ENCODE measurements at regions not wholly inside any gene's neighbourhood (a gene's known extent, or its start where the extent isn't known, plus 50 kb on each side); places are given as distances from the start of the nearest gene placed in this dataset.

DNA sequence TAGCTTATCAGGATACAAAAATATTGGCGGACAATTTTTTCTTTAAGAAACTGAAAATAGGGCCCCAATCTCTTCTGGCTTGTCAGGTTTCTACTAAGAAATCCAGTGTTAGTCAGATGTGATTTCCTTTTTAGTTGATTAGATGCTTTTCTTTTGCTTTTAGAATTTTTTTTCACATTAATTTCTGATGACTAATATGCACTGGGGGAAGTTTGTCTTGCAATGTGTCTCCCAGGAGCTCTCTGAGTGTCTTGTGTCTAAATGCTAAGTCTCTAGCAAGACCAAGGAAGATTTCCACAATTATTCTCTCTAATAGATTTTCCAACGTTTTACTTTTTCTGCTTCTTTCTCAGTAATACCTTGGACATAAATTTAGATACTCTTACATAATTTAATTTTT, 559.8 kb upstream of the TYRP1 start:
- DNase-seq (ENCODE audit: low read depth), result no peak

DNA sequence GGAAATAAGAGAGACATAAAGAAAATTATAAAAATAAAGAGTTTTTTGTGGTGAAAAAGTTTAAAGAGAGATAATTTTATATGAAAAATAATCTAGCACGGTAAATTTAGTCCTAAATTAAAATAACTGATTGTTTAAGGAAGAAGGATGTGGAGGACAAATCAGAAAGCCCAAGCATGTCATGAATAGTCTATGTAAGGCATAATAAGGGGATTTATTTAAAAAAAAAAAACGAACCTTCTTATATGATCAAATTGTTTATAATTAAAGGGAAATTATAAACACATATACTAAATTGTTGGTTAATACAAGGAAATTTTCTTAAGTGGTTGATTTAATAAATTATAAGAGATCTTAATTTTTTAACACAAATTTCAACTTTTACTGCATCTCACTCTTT, 551.8 kb upstream of the TYRP1 start:
- no peak for DNase-seq (ENCODE audit: low read depth)

DNA sequence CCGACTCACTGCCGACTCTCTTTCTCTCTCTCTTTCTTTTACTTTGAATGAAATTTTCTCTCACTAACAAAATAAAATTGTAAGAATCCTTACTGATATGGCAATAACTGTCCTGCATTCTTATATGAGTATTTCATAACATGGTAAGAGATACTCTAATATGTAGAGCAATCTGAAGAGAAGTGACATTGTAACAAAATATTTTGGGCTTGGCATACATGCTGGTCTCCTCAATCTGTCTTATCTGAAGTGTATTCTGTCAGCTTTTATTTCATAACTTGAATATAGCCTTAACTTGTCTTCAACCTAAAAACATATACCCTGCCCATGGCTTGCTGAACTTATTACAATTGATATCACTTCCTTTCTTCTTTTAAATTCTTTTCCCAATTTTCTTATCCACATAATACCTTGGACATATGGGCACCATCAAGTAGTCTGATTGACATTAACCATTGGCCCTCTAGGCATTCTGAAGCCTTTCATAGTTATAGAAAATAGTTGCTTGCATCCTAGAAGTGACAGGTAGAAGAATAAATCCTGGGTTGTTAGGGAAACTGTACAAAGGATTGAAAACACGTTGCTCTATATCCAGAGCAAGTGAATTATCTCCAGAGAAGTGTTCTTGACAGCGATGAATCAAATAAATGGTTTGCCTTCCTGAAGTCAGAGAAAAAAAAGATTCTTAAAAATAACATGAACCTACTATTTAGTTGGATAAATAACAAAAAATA, 537.6 kb upstream of the TYRP1 start:
- DNase-seq (ENCODE audit: low read depth), result no peak

DNA sequence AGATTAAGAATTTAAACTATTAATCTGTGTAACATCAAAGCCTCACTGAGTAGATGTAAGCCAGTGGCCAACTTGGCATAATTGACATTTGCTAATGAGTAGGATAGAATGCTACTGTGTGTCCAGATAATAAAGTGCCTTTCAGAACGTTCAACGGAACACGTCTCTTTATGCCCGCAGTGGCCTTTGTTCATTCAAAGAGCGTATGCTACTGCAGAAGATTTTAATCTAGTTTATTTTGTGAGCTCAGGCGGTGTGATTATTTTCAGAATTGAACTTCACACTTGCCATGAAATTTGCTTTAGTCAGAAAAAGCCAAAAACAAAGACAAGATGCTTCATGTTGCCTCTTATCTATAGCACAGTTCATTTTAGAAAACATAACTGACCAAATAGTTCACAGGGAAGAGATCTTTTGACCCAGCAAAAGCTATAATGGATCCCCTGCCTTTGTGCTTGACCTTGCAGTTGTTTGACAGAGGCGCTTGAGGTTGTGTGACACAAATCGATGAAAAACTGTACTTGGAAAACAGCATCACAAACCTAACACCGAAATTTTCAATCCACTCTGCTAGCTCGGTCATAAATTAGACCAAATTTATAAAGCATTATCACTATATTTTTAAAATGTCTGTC, 530.9 kb upstream of the TYRP1 start:
- DNase-seq (ENCODE audit: low read depth), result no peak

GRCh38 chr9:12163723-12164458, 529.3 kb upstream of the TYRP1 start:
- no peak for DNase-seq (ENCODE audit: low read depth)

GRCh38 chr9:12166518-12166917, 526.7 kb upstream of the TYRP1 start:
- no peak for DNase-seq (ENCODE audit: low read depth)

DNA sequence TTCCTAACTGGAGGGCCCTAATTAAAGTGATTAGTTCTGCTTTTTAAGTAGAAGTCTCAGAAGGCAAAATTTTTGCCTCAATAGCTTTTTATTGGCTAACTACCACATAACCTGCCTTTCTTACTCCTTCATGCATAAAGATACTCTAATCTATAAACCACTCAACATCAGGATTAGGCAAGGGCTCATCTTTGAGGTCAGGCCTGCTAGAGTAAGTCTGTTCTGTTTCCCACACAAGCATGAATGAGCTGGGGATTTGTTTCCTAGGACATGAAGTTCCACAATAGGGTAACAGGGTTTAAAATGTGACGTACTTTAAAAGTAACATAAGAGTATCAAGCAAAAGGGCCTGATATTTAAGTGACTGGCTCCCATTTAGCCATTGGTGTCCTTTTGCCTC, 522.7 kb upstream of the TYRP1 start:
- no peak for DNase-seq (ENCODE audit: low read depth)

- no peak for DNase-seq (ENCODE audit: low read depth)
Observed at GRCh38 chr9:12178634-12179033, 514.6 kb upstream of the TYRP1 start.

- no peak for DNase-seq (ENCODE audit: low read depth)
Observed at GRCh38 chr9:12182806-12183205, 510.4 kb upstream of the TYRP1 start.

DNA sequence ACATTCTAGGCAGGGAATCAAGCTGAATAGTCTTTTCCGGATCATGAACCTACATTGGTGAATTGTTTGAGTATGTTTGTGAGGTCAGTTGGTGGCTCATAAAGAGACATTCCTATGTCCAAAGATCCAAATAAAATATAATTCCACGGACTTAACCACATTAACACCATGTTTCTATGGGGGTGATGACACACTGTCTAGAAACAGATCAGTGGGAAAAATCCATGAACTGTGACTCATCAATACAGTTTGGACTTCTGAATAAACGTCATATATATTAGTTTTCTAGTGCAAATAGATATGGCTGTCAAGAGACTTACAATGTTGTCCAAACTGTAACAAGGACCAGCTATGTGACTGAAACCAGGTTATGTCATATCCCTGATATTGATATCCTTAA, 509.9 kb upstream of the TYRP1 start:
- no peak for DNase-seq (ENCODE audit: low read depth)

- DNase-seq (ENCODE audit: low read depth), result no peak
Observed at GRCh38 chr9:12185856-12186255, 507.3 kb upstream of the TYRP1 start.

DNA sequence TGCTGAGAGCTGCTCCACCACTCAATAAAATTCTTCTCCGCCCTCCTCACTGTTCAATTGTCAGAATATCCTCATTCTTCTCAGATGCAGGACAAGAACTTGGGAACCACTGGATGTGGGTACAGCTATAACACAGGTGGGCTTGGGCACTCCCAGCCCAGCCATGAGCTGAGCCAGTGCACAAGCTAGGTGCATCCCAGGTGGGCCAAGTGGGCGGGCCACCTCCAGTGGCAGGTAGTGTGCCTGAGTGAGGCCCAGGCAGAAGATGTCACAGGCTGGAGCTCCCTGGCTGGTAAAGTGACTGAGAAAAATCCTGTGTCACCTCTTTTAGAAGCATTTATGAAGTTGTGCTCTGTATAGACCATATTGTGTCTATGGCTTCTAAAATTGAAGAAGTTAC, 501.6 kb upstream of the TYRP1 start:
- no peak for DNase-seq (ENCODE audit: low read depth)

DNA sequence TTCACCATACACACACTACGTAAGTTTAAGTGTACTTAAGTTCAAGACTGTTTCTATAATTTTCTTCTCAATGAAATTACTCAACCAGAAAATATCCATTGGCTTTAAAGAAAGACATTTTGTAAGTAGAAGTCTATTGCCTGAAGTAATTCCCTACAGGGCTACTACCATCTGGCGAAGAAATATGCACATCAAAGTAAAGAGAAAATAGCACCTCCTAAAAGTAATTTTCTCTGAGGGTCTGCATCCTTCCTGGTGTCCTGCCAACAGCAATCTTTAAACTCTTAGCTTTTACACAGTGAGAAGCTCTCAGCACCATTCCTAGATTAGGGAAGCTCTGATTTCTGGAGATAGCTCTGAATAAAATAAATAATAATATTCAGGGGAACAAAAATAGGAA, 498.5 kb upstream of the TYRP1 start:
- DNase-seq (ENCODE audit: low read depth), result no peak

DNA sequence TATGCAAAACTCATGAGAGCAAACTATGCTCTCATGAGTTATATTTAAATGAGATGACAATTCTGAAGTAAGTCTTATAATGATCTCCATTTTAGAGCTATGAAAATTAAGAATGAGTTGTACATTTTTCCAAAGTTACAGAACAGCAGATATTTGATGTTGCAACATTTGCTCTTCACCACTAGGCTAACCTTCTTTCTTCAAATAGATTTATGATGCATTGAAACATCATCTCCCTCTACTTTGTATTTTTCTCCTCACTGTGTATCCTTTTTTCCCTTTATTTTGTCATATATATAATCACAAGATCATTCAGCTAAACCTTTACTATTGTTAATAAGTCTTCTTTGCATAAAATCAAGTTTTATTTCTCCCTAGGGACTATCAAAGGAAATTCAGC, 497.7 kb upstream of the TYRP1 start:
- no peak for DNase-seq (ENCODE audit: low read depth)

DNA sequence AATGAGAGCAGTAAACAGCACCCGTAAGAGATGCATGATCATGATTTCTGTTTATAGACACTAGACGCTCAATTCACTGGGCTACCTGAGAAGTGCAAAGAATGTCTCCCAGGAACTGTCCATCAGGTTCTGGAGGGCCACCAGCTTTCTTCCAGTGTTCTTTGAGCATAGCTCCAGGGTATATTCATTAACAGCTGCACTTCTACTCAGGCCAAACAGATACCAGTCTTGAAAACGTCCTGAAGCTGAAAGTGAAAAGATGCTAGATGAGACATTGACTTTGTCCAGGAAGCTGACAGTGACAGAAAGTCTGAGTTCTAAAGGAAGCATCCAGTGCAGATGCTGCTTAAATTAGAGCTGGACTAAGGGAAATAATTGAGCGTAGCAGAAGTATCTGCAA, 488.7 kb upstream of the TYRP1 start:
- DNase-seq (ENCODE audit: low read depth), result no peak

GRCh38 chr9:12212860-12213259, 480.3 kb upstream of the TYRP1 start:
- DNase-seq (ENCODE audit: low read depth), result no peak

GRCh38 chr9:12221470-12221869, 471.7 kb upstream of the TYRP1 start:
- no peak for DNase-seq (ENCODE audit: low read depth)

DNA sequence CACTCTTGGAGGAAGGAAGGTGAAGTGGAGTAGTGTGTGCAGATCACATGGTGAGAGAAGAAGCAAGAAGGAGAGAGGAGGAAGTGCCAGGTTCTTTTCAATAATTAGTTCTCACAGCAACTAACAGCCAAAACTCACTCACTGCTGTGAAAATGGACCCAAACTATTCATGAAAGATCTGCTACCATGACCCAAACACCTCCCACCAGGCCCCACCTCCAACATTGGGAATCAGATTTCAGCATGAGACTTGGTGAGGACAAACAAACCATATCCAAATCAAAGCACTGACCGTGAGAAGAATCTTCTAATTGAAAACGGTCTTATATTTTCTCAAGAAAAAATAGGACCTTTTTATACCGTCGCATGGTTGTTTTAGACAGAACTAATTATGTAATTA, 468.7 kb upstream of the TYRP1 start:
- no peak for DNase-seq (ENCODE audit: low read depth)

GRCh38 chr9:12230708-12231107, 462.5 kb upstream of the TYRP1 start:
- no peak for DNase-seq (ENCODE audit: low read depth)

DNA sequence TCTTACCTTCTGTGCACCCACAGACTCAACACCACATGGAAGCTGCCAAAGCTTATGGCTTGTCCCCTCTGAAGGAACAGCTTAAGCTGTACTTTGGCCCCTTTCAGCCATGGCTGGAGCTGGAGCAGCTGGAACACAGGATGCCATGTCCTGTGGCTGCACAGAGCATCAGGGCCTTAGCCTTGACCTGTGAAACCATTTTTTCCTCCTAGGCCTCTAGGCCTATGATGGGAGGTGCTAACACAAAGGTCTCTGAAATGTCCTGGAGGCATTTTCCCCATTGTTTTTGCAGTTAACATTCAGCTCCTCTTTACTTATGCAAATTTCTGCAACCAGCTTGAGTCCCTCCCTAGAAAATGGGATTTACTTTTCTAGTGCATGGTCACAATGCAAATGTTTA, 461.4 kb upstream of the TYRP1 start:
- no peak for DNase-seq (ENCODE audit: low read depth)

GRCh38 chr9:12232836-12233235, 460.3 kb upstream of the TYRP1 start:
- DNase-seq (ENCODE audit: low read depth), result no peak

GRCh38 chr9:12253941-12254340, 439.2 kb upstream of the TYRP1 start:
- DNase-seq (ENCODE audit: low read depth), result no peak

GRCh38 chr9:12266758-12267157, 426.4 kb upstream of the TYRP1 start:
- DNase-seq (ENCODE audit: low read depth), result no peak
